ENCODE measurements at regions not wholly inside any gene's neighbourhood (a gene's known extent, or its start where the extent isn't known, plus 50 kb on each side); places are given as distances from the start of the nearest gene placed in this dataset.

- Mint-ChIP-seq H3K4me3 (no peak overlapping the region), H3K9me3 (no peaks in the 10 kb centered on the region), H3K27ac (no peak overlapping the region), H3K27me3 (ENCODE audit: low read depth) (no peaks in the 10 kb centered on the region), H3K4me1 (ENCODE audit: low read depth) (peaks cover 15% of the 10 kb centered on the region), H3K36me3 (ENCODE audit: low read depth) (no peaks in the 10 kb centered on the region)
- CTCF ChIA-PET = no interaction called here
- DNase-seq = no peak
- intact Hi-C loops (cut with micrococcal nuclease) = loop anchor here (5.0 to 10.0 kb wide), 4 partner anchors 33 to 749 kb away; partner anchors contain the start of genes RPS24 and ZMIZ1
Measured at GRCh38 chr10:78575400-78575799, 493.4 kb upstream of the ZMIZ1 start.

- no peak overlapping the region for H3K27ac Mint-ChIP-seq
- CTCF ChIA-PET = no interaction called here
- no peaks in the 10 kb centered on the region for H3K9me3 Mint-ChIP-seq
- no peak for DNase-seq
- H3K27me3 Mint-ChIP-seq (ENCODE audit: low read depth) = no peaks in the 10 kb centered on the region
- H3K4me1 Mint-ChIP-seq (ENCODE audit: low read depth) = peaks cover 15% of the 10 kb centered on the region
- no peak overlapping the region for H3K4me3 Mint-ChIP-seq
- H3K36me3 Mint-ChIP-seq (ENCODE audit: low read depth) = no peaks in the 10 kb centered on the region
- intact Hi-C loops (cut with micrococcal nuclease) = loop anchor here (5.0 to 10.0 kb wide), 4 partner anchors 34 to 749 kb away; partner anchors contain the start of genes RPS24 and ZMIZ1
Measured at GRCh38 chr10:78576276-78576675, 492.5 kb upstream of the ZMIZ1 start.

- intact Hi-C loops (cut with micrococcal nuclease) = loop anchor here (5.0 to 10.0 kb wide), 4 partner anchors 35 to 747 kb away; partner anchors contain the start of genes RPS24 and ZMIZ1
- CTCF ChIA-PET = no interaction called here
- no peak overlapping the region for H3K4me3 Mint-ChIP-seq
- H3K36me3 Mint-ChIP-seq (ENCODE audit: low read depth) = no peaks in the 10 kb centered on the region
- H3K27me3 Mint-ChIP-seq (ENCODE audit: low read depth) = no peaks in the 10 kb centered on the region
- DNase-seq = no peak
- no peak overlapping the region for H3K27ac Mint-ChIP-seq
- H3K4me1 Mint-ChIP-seq (ENCODE audit: low read depth) = peaks cover 15% of the 10 kb centered on the region
- no peaks in the 10 kb centered on the region for H3K9me3 Mint-ChIP-seq
Measured at GRCh38 chr10:78577712-78578111, 491.1 kb upstream of the ZMIZ1 start.

- DNase-seq = peak; percentile 85
- CTCF ChIA-PET = interaction anchor here (1.1 kb wide), 2 partner anchors 9 to 23 kb away, joined by 3 read pairs; no protein-coding TSS in a partner anchor
- Mint-ChIP-seq H3K27me3 (ENCODE audit: low read depth) (no peaks in the 10 kb centered on the region), H3K4me3 (no peak overlapping the region), H3K9me3 (no peaks in the 10 kb centered on the region), H3K27ac (peak overlapping the region; percentile 89), H3K36me3 (ENCODE audit: low read depth) (no peaks in the 10 kb centered on the region), H3K4me1 (ENCODE audit: low read depth) (peaks cover 15% of the 10 kb centered on the region)
- intact Hi-C loops (cut with micrococcal nuclease) = loop anchor here (1.0 to 10.0 kb wide), 5 partner anchors 37 to 746 kb away; partner anchors contain the start of genes RPS24 and ZMIZ1
Measured at GRCh38 chr10:78578929-78579328, 489.8 kb upstream of the ZMIZ1 start.

- Mint-ChIP-seq H3K9me3 (no peaks in the 10 kb centered on the region), H3K27ac (peak overlapping the region; percentile 89), H3K36me3 (ENCODE audit: low read depth) (no peaks in the 10 kb centered on the region), H3K27me3 (ENCODE audit: low read depth) (no peaks in the 10 kb centered on the region), H3K4me1 (ENCODE audit: low read depth) (peaks cover 15% of the 10 kb centered on the region), H3K4me3 (no peak overlapping the region)
- DNase-seq = no peak
- CTCF ChIA-PET = interaction anchor here (1.1 kb wide), 2 partner anchors 9 to 22 kb away, joined by 3 read pairs; no protein-coding TSS in a partner anchor
- intact Hi-C loops (cut with micrococcal nuclease) = loop anchor here (1.0 to 10.0 kb wide), 5 partner anchors 37 to 745 kb away; partner anchors contain the start of genes RPS24 and ZMIZ1
Measured at GRCh38 chr10:78579576-78579975, 489.2 kb upstream of the ZMIZ1 start.

GRCh38 chr10:78579995-78580394 lies 488.8 kb upstream of the ZMIZ1 start:
- intact Hi-C loops (cut with micrococcal nuclease) = loop anchor here (1.0 to 10.0 kb wide), 5 partner anchors 38 to 745 kb away; partner anchors contain the start of genes RPS24 and ZMIZ1
- Mint-ChIP-seq H3K4me1 (ENCODE audit: low read depth) (peaks cover 15% of the 10 kb centered on the region), H3K9me3 (no peaks in the 10 kb centered on the region), H3K27me3 (ENCODE audit: low read depth) (no peaks in the 10 kb centered on the region), H3K27ac (no peak overlapping the region), H3K36me3 (ENCODE audit: low read depth) (no peaks in the 10 kb centered on the region), H3K4me3 (no peak overlapping the region)
- CTCF ChIA-PET = interaction anchor here (1.1 kb wide), 1 partner anchor 8 kb away, joined by 3 read pairs; no protein-coding TSS in a partner anchor
- DNase-seq = no peak

GRCh38 chr10:78581133-78581694 lies 487.6 kb upstream of the ZMIZ1 start:
- intact Hi-C loops (cut with micrococcal nuclease) = no loop called here
- H3K27me3 Mint-ChIP-seq (ENCODE audit: low read depth) = no peaks in the 10 kb centered on the region
- no peaks in the 10 kb centered on the region for H3K9me3 Mint-ChIP-seq
- no peak overlapping the region for H3K4me3 Mint-ChIP-seq
- DNase-seq = no peak
- H3K27ac Mint-ChIP-seq = no peak overlapping the region
- H3K36me3 Mint-ChIP-seq (ENCODE audit: low read depth) = no peaks in the 10 kb centered on the region
- CTCF ChIA-PET = interaction anchor here (0.5 kb wide), 1 partner anchor 13 kb away, joined by 4 read pairs; no protein-coding TSS in a partner anchor
- H3K4me1 Mint-ChIP-seq (ENCODE audit: low read depth) = peaks cover 14% of the 10 kb centered on the region

- H3K4me3 Mint-ChIP-seq = no peak overlapping the region
- no peaks in the 10 kb centered on the region for H3K27me3 Mint-ChIP-seq (ENCODE audit: low read depth)
- CTCF ChIA-PET = no interaction called here
- H3K27ac Mint-ChIP-seq = no peak overlapping the region
- H3K9me3 Mint-ChIP-seq = no peaks in the 10 kb centered on the region
- peaks cover 14% of the 10 kb centered on the region for H3K4me1 Mint-ChIP-seq (ENCODE audit: low read depth)
- intact Hi-C loops (cut with micrococcal nuclease) = no loop called here
- no peaks in the 10 kb centered on the region for H3K36me3 Mint-ChIP-seq (ENCODE audit: low read depth)
- DNase-seq = no peak
Measured at GRCh38 chr10:78582540-78582939, 486.2 kb upstream of the ZMIZ1 start.

GRCh38 chr10:78584266-78584665 lies 484.5 kb upstream of the ZMIZ1 start:
- Mint-ChIP-seq H3K27me3 (ENCODE audit: low read depth) (no peaks in the 10 kb centered on the region), H3K9me3 (no peaks in the 10 kb centered on the region), H3K4me3 (no peak overlapping the region), H3K27ac (no peak overlapping the region), H3K4me1 (ENCODE audit: low read depth) (peaks cover 4% of the 10 kb centered on the region), H3K36me3 (ENCODE audit: low read depth) (no peaks in the 10 kb centered on the region)
- no peak for DNase-seq
- intact Hi-C loops (cut with micrococcal nuclease) = no loop called here
- CTCF ChIA-PET = no interaction called here

- Mint-ChIP-seq H3K27me3 (ENCODE audit: low read depth) (no peaks in the 10 kb centered on the region), H3K4me3 (no peak overlapping the region), H3K27ac (no peak overlapping the region), H3K9me3 (no peaks in the 10 kb centered on the region), H3K4me1 (ENCODE audit: low read depth) (no peaks in the 10 kb centered on the region), H3K36me3 (ENCODE audit: low read depth) (no peaks in the 10 kb centered on the region)
- intact Hi-C loops (cut with micrococcal nuclease) = no loop called here
- DNase-seq = no peak
- CTCF ChIA-PET = no interaction called here
Measured at GRCh38 chr10:78584681-78585080, 484.1 kb upstream of the ZMIZ1 start.

- intact Hi-C loops (cut with micrococcal nuclease) = no loop called here
- DNase-seq = no peak
- H3K27ac Mint-ChIP-seq = no peak overlapping the region
- CTCF ChIA-PET = no interaction called here
- H3K4me1 Mint-ChIP-seq (ENCODE audit: low read depth) = no peaks in the 10 kb centered on the region
- H3K4me3 Mint-ChIP-seq = no peak overlapping the region
- no peaks in the 10 kb centered on the region for H3K36me3 Mint-ChIP-seq (ENCODE audit: low read depth)
- no peaks in the 10 kb centered on the region for H3K9me3 Mint-ChIP-seq
- H3K27me3 Mint-ChIP-seq (ENCODE audit: low read depth) = no peaks in the 10 kb centered on the region
Measured at GRCh38 chr10:78585952-78586351, 482.8 kb upstream of the ZMIZ1 start.

- CTCF ChIA-PET = interaction anchor here (0.9 kb wide), 1 partner anchor 9 kb away, joined by 3 read pairs; no protein-coding TSS in a partner anchor
- Mint-ChIP-seq H3K4me1 (ENCODE audit: low read depth) (no peaks in the 10 kb centered on the region), H3K36me3 (ENCODE audit: low read depth) (no peaks in the 10 kb centered on the region), H3K4me3 (no peak overlapping the region), H3K9me3 (no peaks in the 10 kb centered on the region), H3K27ac (no peak overlapping the region), H3K27me3 (ENCODE audit: low read depth) (no peaks in the 10 kb centered on the region)
- DNase-seq = no peak
- intact Hi-C loops (cut with micrococcal nuclease) = no loop called here
Measured at GRCh38 chr10:78588194-78588811, 480.5 kb upstream of the ZMIZ1 start.

GRCh38 chr10:78589687-78590086 lies 479.1 kb upstream of the ZMIZ1 start:
- Mint-ChIP-seq H3K36me3 (ENCODE audit: low read depth) (no peaks in the 10 kb centered on the region), H3K4me1 (ENCODE audit: low read depth) (no peaks in the 10 kb centered on the region), H3K4me3 (no peak overlapping the region), H3K27ac (no peak overlapping the region), H3K27me3 (ENCODE audit: low read depth) (no peaks in the 10 kb centered on the region), H3K9me3 (no peaks in the 10 kb centered on the region)
- no peak for DNase-seq
- intact Hi-C loops (cut with micrococcal nuclease) = no loop called here
- CTCF ChIA-PET = interaction anchor here (1.1 kb wide), 1 partner anchor 10 kb away, joined by 3 read pairs; no protein-coding TSS in a partner anchor

Measured in activated naive CD4-positive, alpha-beta T cell treated with anti-CD3 and anti-CD28 coated beads for 36 hours (primary cell).